ENCODE measurements at regions not wholly inside any gene's neighbourhood (a gene's known extent, or its start where the extent isn't known, plus 50 kb on each side); places are given as distances from the start of the nearest gene placed in this dataset.

GRCh38 chr4:129346734-129347133, 250.8 kb downstream of the C4orf33 start:
- no peak for FAIRE-seq

DNA sequence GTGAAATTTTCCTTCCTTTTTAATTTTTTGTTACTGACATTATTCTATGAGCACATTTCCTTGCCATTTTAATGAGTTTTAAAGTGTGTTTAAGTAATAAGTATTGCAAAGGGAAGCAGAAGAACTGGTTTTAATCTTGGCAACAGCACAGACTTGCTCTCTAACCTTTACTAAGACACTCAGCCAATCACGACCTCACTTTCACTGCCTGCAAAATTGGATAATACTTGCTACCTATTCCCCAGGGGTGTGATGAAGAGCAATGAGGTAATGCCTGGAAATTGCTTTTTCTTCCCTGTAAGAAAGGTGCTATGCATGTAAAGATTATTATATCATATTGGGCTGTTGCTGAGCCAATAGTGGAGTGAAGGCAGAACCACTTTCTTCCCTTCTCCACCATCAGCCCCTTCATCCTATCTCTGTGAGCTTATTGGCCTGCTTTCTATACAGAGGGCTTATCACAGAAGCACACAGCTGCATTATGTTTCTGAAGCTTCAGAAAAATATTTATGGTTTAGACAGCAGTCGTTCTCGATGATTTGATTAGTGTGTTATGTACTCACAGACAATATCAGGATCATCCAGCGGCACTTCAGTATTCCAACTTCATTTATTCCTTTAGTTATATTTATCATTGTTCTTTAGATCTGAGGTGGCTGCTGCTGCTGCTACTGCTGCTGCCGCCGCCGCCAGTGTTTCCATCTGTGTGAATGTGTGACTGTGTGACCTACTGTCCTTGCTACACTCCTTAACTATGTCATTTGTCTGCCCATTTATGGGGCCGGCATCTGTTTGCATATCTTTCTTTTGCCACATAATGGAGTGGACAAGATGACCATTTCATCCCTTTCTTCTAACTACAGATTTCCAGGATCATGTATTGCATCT, 255.1 kb downstream of the C4orf33 start:
- FAIRE-seq (no peak), DNase-seq (ENCODE audit: low spot score) (no peak)

More at GRCh38 chr4:129346734-129347133, 250.8 kb downstream of the C4orf33 start:
- DNase-seq (ENCODE audit: low spot score) = no peak

- DNase-seq (ENCODE audit: low spot score) (no peak), FAIRE-seq (no peak)
Observed at GRCh38 chr4:129352480-129352879, 256.5 kb downstream of the C4orf33 start.

DNA sequence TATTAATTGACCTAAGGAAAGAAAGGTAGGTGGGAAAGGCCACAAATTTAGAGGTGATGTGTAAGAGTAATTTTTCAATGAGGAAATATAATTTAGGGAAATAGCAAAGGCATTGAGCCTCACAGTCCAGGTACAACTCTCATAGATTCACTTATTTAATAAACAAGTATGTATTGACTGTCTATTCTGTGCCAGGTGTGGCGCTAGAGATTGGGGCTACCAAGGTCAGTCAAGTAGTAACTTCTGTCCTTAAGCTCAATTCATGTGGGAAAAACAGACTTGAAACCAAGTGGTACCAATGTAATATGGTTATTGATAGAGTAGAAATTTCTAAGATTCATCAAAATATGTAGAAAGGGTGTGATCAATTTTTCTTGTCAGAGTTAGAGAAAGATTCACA, 257.5 kb downstream of the C4orf33 start:
- no peak for DNase-seq (ENCODE audit: low spot score)
- FAIRE-seq = no peak

DNA sequence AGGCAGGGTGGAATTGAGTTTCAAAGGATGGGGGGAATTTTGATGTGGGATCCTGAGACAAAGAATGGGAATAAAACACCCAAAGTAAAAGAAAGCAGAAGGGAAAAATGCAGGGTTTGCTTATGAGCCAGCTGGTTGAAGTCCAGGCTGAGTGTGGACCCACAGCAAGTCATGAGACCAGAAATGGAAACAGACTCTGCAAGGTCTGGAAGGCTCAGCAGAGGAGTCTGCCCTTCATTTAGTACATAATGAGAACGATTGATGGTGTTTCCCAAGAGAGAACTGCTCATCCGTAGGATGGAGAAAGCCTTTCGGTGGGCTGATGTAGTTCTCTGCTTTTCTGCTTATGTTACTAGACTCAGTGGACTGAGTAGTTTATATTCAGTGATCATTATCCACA, 259.1 kb downstream of the C4orf33 start:
- DNase-seq (ENCODE audit: low spot score) (no peak), FAIRE-seq (no peak)

- no peak for DNase-seq (ENCODE audit: low spot score)
- no peak for FAIRE-seq
Observed at GRCh38 chr4:129355516-129355915, 259.6 kb downstream of the C4orf33 start.

- peak; percentile 7 for DNase-seq (ENCODE audit: low spot score)
Observed at GRCh38 chr4:129358571-129358970, 262.6 kb downstream of the C4orf33 start.

GRCh38 chr4:129359461-129359860, 263.5 kb downstream of the C4orf33 start:
- FAIRE-seq = no peak
- no peak for DNase-seq (ENCODE audit: low spot score)

More at GRCh38 chr4:129358571-129358970, 262.6 kb downstream of the C4orf33 start:
- no peak for FAIRE-seq

- FAIRE-seq (peak; percentile 64), DNase-seq (ENCODE audit: low spot score) (peak; percentile 27)
Observed at GRCh38 chr4:129362691-129363274, 266.8 kb downstream of the C4orf33 start.

- FAIRE-seq = no peak
- DNase-seq (ENCODE audit: low spot score) = no peak
Observed at GRCh38 chr4:129364747-129365452, 268.9 kb downstream of the C4orf33 start.

- no peak for DNase-seq (ENCODE audit: low spot score)
- FAIRE-seq = no peak
Observed at GRCh38 chr4:129369361-129370010, 273.5 kb downstream of the C4orf33 start.

GRCh38 chr4:129371065-129371464, 275.1 kb downstream of the C4orf33 start:
- DNase-seq (ENCODE audit: low spot score) (no peak), FAIRE-seq (no peak)

DNA sequence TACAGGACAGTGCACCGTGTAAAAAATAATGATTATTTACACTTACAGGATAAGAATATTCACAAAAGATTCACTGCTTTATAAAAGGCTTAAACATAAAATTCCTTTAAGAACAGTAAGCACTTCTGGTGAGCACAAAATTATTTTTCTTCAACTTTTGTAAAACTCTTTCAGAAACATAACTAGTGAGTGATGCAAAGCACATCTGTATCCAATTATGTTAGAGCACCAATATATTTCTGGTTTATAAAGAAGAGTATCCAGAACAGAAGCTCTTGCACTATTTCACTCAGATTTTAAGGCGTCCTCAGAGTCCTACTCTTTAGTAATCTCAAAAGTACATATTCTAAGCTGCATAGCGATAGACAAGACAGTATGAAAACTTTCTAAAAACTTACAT, 276.0 kb downstream of the C4orf33 start:
- DNase-seq (ENCODE audit: low spot score) (no peak), FAIRE-seq (no peak)

GRCh38 chr4:129377131-129377845, 281.3 kb downstream of the C4orf33 start:
- no peak for FAIRE-seq
- no peak for DNase-seq (ENCODE audit: low spot score)

- DNase-seq (ENCODE audit: low spot score) (no peak), FAIRE-seq (no peak)
Observed at GRCh38 chr4:129378364-129378763, 282.4 kb downstream of the C4orf33 start.

- FAIRE-seq (no peak), DNase-seq (ENCODE audit: low spot score) (no peak)
Observed at GRCh38 chr4:129379429-129379828, 283.5 kb downstream of the C4orf33 start.

GRCh38 chr4:129384974-129385373, 289.0 kb downstream of the C4orf33 start:
- DNase-seq (ENCODE audit: low spot score) = no peak
- no peak for FAIRE-seq

- FAIRE-seq (no peak), DNase-seq (ENCODE audit: low spot score) (no peak)
Observed at GRCh38 chr4:129387666-129388065, 291.7 kb downstream of the C4orf33 start.

GRCh38 chr4:129393976-129394375, 298.0 kb downstream of the C4orf33 start:
- no peak for FAIRE-seq
- DNase-seq (ENCODE audit: low spot score) = no peak

DNA sequence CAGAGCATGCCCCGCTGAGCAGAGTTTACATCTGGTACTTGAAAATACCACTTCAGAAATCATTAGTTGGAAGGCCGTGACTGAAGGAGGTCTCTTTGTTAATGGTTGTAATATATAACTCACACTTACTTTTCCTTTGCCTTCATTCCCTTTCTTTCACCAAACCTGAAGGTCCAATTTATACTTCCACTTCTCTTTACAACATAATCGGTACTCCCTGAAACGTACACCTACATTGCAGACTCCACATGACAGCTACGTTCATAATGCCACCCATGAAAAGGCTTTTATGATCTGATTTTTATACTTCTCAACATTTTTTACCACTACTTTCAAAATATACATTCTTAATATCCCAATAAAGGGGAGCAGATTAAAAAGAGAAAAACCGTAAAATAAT, 298.7 kb downstream of the C4orf33 start:
- DNase-seq (ENCODE audit: low spot score) = no peak
- no peak for FAIRE-seq

DNA sequence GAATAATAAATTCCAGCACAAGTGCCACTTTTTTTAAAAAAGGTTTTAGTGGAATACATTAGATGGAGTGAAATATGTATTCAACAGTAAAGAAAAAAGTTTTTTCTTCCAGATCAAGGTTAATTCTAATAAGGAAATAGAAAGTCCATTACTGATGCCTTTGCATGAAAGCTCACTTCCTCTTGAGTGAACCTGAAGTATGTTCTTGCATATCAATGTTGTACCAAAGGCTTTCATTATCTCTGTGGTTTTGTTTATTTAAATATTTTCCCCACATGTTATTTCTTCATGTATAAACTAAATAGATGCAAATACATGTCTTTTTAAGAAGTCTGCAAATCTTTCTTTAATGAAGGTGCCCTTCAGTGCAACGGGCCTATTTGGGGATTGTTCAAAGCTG, 307.9 kb downstream of the C4orf33 start:
- FAIRE-seq = no peak

More for the DNA sequence above, 307.9 kb downstream of the C4orf33 start:
- DNase-seq (ENCODE audit: low spot score) = no peak
